Nephron (organoid): ENCODE measurements at regions not wholly inside any gene's neighbourhood (a gene's known extent, or its start where the extent isn't known, plus 50 kb on each side); places are given as distances from the start of the nearest gene placed in this dataset.
A peak's percentile ranks its signal among the peaks of the same experiment; 100 is the strongest.

Experiments
- H3K27ac Mint-ChIP-seq, 3 experiments: 2 replicates each; pipeline ENCODE4 v1.8.0; 2020; ENCODE audit warnings: mixed read lengths in 3 of 3, mild to moderate bottlenecking in 2 of 3, moderate library complexity in 1 of 3
- H3K27me3 Mint-ChIP-seq: 2 replicates; pipeline ENCODE4 v1.8.0; 2021; ENCODE audit warnings: low read depth, mild to moderate bottlenecking, moderate library complexity, mixed read lengths
- H3K36me3 Mint-ChIP-seq: 2 replicates; pipeline ENCODE4 v1.8.0; 2020; ENCODE audit warnings: low read depth, mixed read lengths
- H3K4me1 Mint-ChIP-seq: 2 replicates; pipeline ENCODE4 v1.8.0; 2020; ENCODE audit warnings: mixed read lengths
- H3K4me3 Mint-ChIP-seq, 3 experiments: 2 replicates each; pipeline ENCODE4 v1.8.0; 2020; ENCODE audit warnings: mild to moderate bottlenecking in 3 of 3, mixed read lengths in 3 of 3, moderate library complexity in 2 of 3
- H3K9me3 Mint-ChIP-seq: 2 replicates; pipeline ENCODE4 v1.8.0; 2020; ENCODE audit warnings: mixed read lengths
- TF ChIP-seq, protein P1 (sequence below), 3 experiments: fragments of 200-600 bp; sonication (generic); IDR thresholded peaks; one replicate each; pipeline ENCODE4 v1.5.0; 2021; ENCODE audit warnings: antibody characterized with exemption in 3 of 3; ENCODE audit not compliant: unreplicated experiment in 3 of 3

DNA sequence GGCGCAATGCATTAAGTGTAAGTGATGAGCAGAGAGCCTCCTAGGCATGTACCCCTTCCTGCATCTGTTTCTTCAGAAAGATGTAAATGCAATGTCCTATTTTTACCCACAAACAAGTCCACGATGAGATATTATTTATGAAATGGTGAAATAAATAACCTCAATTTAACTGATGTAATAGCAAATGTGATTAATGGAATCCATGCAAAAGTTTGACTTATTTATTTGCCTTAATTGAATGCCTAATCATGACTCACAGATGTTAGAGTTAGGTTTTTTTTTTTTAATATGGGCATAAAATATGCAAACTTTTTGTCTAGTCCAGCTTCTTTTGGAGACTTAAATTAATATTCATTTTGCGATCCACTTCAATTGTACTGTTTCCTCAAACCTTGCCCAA lies 67.7 kb upstream of the ITGA4 start:
- H3K27me3 Mint-ChIP-seq, result no peaks in the 10 kb centered on the region
- no peaks in the 10 kb centered on the region for H3K36me3 Mint-ChIP-seq
- peaks cover 6% of the 10 kb centered on the region for H3K9me3 Mint-ChIP-seq
- H3K4me3 Mint-ChIP-seq, result no peak overlapping the region
- H3K4me1 Mint-ChIP-seq, result peaks cover 6% of the 10 kb centered on the region
- TF ChIP-seq, protein P1, sequence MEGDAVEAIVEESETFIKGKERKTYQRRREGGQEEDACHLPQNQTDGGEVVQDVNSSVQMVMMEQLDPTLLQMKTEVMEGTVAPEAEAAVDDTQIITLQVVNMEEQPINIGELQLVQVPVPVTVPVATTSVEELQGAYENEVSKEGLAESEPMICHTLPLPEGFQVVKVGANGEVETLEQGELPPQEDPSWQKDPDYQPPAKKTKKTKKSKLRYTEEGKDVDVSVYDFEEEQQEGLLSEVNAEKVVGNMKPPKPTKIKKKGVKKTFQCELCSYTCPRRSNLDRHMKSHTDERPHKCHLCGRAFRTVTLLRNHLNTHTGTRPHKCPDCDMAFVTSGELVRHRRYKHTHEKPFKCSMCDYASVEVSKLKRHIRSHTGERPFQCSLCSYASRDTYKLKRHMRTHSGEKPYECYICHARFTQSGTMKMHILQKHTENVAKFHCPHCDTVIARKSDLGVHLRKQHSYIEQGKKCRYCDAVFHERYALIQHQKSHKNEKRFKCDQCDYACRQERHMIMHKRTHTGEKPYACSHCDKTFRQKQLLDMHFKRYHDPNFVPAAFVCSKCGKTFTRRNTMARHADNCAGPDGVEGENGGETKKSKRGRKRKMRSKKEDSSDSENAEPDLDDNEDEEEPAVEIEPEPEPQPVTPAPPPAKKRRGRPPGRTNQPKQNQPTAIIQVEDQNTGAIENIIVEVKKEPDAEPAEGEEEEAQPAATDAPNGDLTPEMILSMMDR (IDR thresholded peaks at IDR 0.05; ENCODE audit: unreplicated experiment in 3 of 3), result no peak
- no peak overlapping the region for H3K27ac Mint-ChIP-seq

- no peak overlapping the region for H3K27ac Mint-ChIP-seq
- TF ChIP-seq, protein P1 (IDR thresholded peaks at IDR 0.05; ENCODE audit: unreplicated experiment in 3 of 3), result no peak
- no peaks in the 10 kb centered on the region for H3K9me3 Mint-ChIP-seq
- H3K4me1 Mint-ChIP-seq, result peaks cover 27% of the 10 kb centered on the region
- no peak overlapping the region for H3K4me3 Mint-ChIP-seq
- H3K36me3 Mint-ChIP-seq, result no peaks in the 10 kb centered on the region
- no peaks in the 10 kb centered on the region for H3K27me3 Mint-ChIP-seq
These were observed 63.7 kb upstream of the ITGA4 start for GRCh38 chr2:181393472-181393871.

GRCh38 chr2:181394741-181395437 lies 62.3 kb upstream of the ITGA4 start:
- TF ChIP-seq, protein P1 (IDR thresholded peaks at IDR 0.05; ENCODE audit: unreplicated experiment in 3 of 3), result no peak
- H3K4me1 Mint-ChIP-seq, result peaks cover 27% of the 10 kb centered on the region
- no peak overlapping the region for H3K4me3 Mint-ChIP-seq
- H3K9me3 Mint-ChIP-seq, result no peaks in the 10 kb centered on the region
- no peaks in the 10 kb centered on the region for H3K27me3 Mint-ChIP-seq
- H3K27ac Mint-ChIP-seq, result no peak overlapping the region
- H3K36me3 Mint-ChIP-seq, result no peaks in the 10 kb centered on the region

- Mint-ChIP-seq H3K27ac (no peak overlapping the region), H3K27me3 (no peaks in the 10 kb centered on the region), H3K4me1 (peaks cover 27% of the 10 kb centered on the region), H3K9me3 (no peaks in the 10 kb centered on the region), H3K36me3 (no peaks in the 10 kb centered on the region), H3K4me3 (no peak overlapping the region)
- TF ChIP-seq, protein P1 (IDR thresholded peaks at IDR 0.05; ENCODE audit: unreplicated experiment in 3 of 3), result no peak
These were observed 61.3 kb upstream of the ITGA4 start for GRCh38 chr2:181395851-181396250.

DNA sequence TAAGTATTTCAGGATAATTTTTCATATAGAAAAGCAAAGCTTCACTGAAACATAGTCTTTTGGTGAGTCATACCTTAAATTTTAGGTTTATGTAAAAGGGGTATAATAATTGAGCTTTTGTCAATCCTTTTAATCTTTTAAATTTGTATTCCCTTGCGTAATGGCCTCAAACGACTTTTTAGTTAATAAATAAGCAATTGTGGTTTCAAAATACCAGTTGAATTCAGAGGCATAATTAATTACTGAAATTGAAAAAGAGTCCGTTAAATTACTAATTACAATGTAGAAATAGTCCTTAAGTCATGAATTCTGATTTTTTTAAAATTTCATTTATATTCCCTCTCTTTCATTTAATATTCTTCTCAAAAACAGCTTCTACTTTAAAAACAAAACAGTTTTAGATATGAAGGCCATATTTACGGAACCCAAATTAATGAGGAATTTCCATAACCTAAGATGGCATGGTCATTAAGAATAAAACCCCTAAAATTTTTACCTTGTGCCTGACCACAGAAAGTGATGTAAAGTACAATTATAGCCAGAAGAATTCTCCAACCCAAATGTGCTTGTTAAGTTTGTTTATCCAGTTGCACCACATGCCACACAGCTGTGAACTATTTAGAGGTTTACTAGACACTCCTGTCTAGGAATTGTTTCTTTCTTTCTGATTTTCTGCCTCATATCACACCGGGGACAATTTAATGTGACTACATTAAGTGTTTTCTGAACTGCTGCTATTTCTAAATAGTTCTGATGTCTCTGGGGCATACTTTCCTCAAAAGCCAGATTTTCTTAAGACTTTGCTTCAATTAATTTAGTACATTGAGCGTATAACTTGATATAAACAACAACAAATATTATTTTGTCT lies 60.7 kb upstream of the ITGA4 start:
- Mint-ChIP-seq H3K27me3 (no peaks in the 10 kb centered on the region), H3K36me3 (no peaks in the 10 kb centered on the region), H3K9me3 (no peaks in the 10 kb centered on the region), H3K4me1 (peaks cover 27% of the 10 kb centered on the region), H3K4me3 (peak overlapping the region in 1 of 3 experiments; percentile 19), H3K27ac (peak overlapping the region; percentile 43 to 80 (median 78))
- TF ChIP-seq, protein P1 (IDR thresholded peaks at IDR 0.05; ENCODE audit: unreplicated experiment in 3 of 3), result no peak
